PC-3 (cell line): ENCODE measurements at regions not wholly inside any gene's neighbourhood (a gene's known extent, or its start where the extent isn't known, plus 50 kb on each side); places are given as distances from the start of the nearest gene placed in this dataset.

ENCODE experiments used
- ATAC-seq: fragments of 200-7000 bp; cut with Tn5 transposase; 2 replicates; pipeline ENCODE4 v1.9.1; 2020; ENCODE audit warnings: mild to moderate bottlenecking, moderate library complexity
- BruUV-seq: library from RNA; stranded (reverse); fragments of 400-500 nt; replicated peaks from 2 replicates; lab custom pipeline; 2021; lab: Mats Ljungman, UMichigan
- CTCF ChIA-PET: fragments of 300-600 bp; sonication (Branson Sonifier 250); formaldehyde crosslinking; loops from one replicate; lab custom pipeline; 2022; ENCODE audit warnings: antibody characterized with exemption; lab: Charles Lee
- POLR2A ChIA-PET: fragments of 300-600 bp; sonication (Branson Sonifier 250); formaldehyde crosslinking; loops from one replicate; lab custom pipeline; 2022; ENCODE audit warnings: antibody characterized with exemption; ENCODE audit not compliant: unreplicated experiment; lab: Charles Lee
- DNase-seq: peaks from one replicate; pipeline ENCODE4 v3.0.0-alpha.2; 2015
- H2AFZ ChIP-seq: fragments of 300-600 bp; sonication (generic); 2 replicates; pipeline ENCODE4 v1.6.0; 2016; ENCODE audit warnings: antibody characterized with exemption, low read length
- H3F3A ChIP-seq: fragments of 300-600 bp; sonication (generic); one replicate; pipeline ENCODE4 v1.6.0; 2017; ENCODE audit warnings: antibody characterized with exemption, low read length, control low read depth, mild to moderate bottlenecking; ENCODE audit not compliant: unreplicated experiment
- H3K27ac ChIP-seq: fragments of 300-600 bp; sonication (generic); 2 replicates; pipeline ENCODE4 v1.5.1; 2016; ENCODE audit warnings: mild to moderate bottlenecking, low read length
- H3K27me3 ChIP-seq: fragments of 300-600 bp; sonication (generic); 2 replicates; pipeline ENCODE4 v1.6.1; 2016; ENCODE audit warnings: low read length, mixed read lengths
- H3K36me3 ChIP-seq: fragments of 300-600 bp; sonication (generic); 2 replicates; pipeline ENCODE4 v1.6.1; 2016; ENCODE audit warnings: low read depth, mixed run types, low read length, mixed read lengths
- H3K4me1 ChIP-seq: fragments of 300-600 bp; sonication (generic); 2 replicates; pipeline ENCODE4 v1.5.1; 2016; ENCODE audit warnings: low read length; ENCODE audit not compliant: insufficient read depth
- H3K4me2 ChIP-seq: fragments of 300-600 bp; sonication (generic); 2 replicates; pipeline ENCODE4 v1.6.0; 2016; ENCODE audit warnings: low read length
- H3K4me3 ChIP-seq: fragments of 300-600 bp; sonication (generic); 2 replicates; pipeline ENCODE4 v1.5.1; 2016; ENCODE audit warnings: mild to moderate bottlenecking, low read length, mixed read lengths
- H3K79me2 ChIP-seq: fragments of 300-600 bp; sonication (generic); 2 replicates; pipeline ENCODE4 v1.6.1; 2017; ENCODE audit warnings: low read length, mixed read lengths
- H3K9ac ChIP-seq: fragments of 300-600 bp; sonication (generic); 2 replicates; pipeline ENCODE4 v1.6.0; 2016; ENCODE audit warnings: mild to moderate bottlenecking, low read length
- H3K9me2 ChIP-seq: fragments of 300-600 bp; sonication (generic); replicated peaks from 2 replicates; pipeline ENCODE4 v1.6.1; 2016; ENCODE audit warnings: mixed run types, low read length, mixed read lengths
- H3K9me3 ChIP-seq: fragments of 300-600 bp; sonication (generic); 2 replicates; pipeline ENCODE4 v1.6.1; 2016; ENCODE audit warnings: low read length, mixed read lengths
- H4K20me1 ChIP-seq: fragments of 300-600 bp; sonication (generic); 2 replicates; pipeline ENCODE4 v1.6.1; 2016; ENCODE audit warnings: low read length, mixed read lengths
- EZH2 ChIP-seq: fragments of 300-600 bp; sonication (generic); IDR thresholded peaks from one replicate; pipeline ENCODE4 v1.6.1; 2017; ENCODE audit warnings: antibody characterized with exemption, mild to moderate bottlenecking, low read length; ENCODE audit not compliant: unreplicated experiment
- EZH2phosphoT487 ChIP-seq: fragments of 300-600 bp; sonication (generic); IDR thresholded peaks from 2 replicates; pipeline ENCODE4 v1.6.1; 2018; ENCODE audit warnings: mild to moderate bottlenecking, antibody characterized with exemption, low read length, borderline replicate concordance
- intact Hi-C: fragments of 100-400 bp; cut with micrococcal nuclease; formaldehyde crosslinking; loops from 2 replicates; pipeline ENCODE4 v1.9.0; 2023
- TF ChIP-seq, protein P1 (sequence below): fragments of 300-600 bp; sonication (generic); conservative IDR thresholded peaks from 2 replicates; pipeline ENCODE4 v1.5.1; 2017; ENCODE audit warnings: antibody characterized with exemption, low read depth, mild to moderate bottlenecking, low read length

DNA sequence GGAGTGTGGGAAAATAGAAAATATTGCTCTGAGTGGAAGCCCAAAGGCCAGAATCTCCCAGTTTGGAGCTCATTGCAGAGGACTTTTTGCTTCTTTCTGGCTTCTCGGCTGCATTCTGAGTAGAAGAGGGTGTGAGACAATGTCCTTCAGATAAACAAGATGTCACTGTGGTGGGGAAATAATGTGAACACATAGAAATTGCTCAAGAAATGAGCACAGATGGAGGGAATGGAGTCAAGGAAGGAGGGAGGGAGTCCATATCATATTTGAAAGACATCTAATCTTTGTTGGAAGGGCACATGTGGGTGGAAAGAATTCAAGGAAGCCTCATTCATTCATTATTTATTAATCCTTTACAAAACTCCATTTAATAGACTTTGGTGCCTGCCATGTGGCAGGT, 145.3 kb downstream of the FAM43A start:
- Histone ChIP-seq H3K9ac (no peak overlapping the region), H3F3A (no peaks in the 10 kb centered on the region), H4K20me1 (no peaks in the 10 kb centered on the region), H3K27me3 (no peaks in the 10 kb centered on the region), H3K4me1 (peaks cover 16% of the 10 kb centered on the region), H3K9me2 (no peaks in the 10 kb centered on the region), H3K4me3 (no peak overlapping the region), H3K79me2 (no peaks in the 10 kb centered on the region), H3K27ac (no peak overlapping the region), H2AFZ (no peak overlapping the region), H3K36me3 (no peaks in the 10 kb centered on the region), H3K9me3 (no peaks in the 10 kb centered on the region), H3K4me2 (no peak overlapping the region)
- POLR2A ChIA-PET = no interaction called here
- TF ChIP-seq, protein P1, sequence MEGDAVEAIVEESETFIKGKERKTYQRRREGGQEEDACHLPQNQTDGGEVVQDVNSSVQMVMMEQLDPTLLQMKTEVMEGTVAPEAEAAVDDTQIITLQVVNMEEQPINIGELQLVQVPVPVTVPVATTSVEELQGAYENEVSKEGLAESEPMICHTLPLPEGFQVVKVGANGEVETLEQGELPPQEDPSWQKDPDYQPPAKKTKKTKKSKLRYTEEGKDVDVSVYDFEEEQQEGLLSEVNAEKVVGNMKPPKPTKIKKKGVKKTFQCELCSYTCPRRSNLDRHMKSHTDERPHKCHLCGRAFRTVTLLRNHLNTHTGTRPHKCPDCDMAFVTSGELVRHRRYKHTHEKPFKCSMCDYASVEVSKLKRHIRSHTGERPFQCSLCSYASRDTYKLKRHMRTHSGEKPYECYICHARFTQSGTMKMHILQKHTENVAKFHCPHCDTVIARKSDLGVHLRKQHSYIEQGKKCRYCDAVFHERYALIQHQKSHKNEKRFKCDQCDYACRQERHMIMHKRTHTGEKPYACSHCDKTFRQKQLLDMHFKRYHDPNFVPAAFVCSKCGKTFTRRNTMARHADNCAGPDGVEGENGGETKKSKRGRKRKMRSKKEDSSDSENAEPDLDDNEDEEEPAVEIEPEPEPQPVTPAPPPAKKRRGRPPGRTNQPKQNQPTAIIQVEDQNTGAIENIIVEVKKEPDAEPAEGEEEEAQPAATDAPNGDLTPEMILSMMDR = no peak
- TF ChIP-seq EZH2 (no peak), EZH2phosphoT487 (no peak)
- ATAC-seq (no peak), DNase-seq (no peak)
- no TSS peak for BruUV-seq
- intact Hi-C loops = no loop called here
- CTCF ChIA-PET = no interaction called here

DNA sequence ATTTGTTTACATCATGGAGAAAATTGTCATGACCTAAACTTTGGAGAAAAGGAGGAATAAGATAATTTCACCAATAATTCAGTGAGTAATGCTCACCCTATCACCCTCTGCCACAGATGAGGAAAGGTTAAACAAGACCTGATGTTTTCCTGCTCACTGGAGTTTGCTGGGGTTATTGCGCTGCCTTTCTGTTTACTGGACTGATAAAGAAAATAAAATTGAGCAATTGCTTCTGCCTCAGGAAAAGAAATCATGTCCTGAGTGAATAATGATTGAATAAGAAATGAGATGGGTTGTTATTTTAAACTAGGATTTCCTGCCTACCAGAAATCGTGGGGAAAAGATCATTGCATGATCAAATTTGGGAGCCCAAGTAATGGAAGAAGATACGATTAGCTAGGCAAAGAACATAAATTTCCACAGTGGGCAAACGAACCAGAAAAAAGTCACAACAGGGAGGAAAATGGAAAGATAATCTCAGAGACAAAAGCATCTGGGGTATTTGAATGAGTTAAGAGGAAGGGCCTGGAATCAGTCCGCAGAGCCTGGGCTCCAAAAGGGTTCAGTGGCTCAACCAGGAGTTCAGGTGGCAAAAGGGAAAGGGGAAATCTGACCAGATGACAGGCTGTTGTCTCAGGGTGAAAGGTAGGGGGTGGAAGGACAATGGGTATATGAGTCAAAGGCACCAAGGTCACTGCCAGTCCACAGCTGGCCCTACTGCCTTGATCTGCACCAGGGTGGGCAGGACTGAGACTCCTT, 146.8 kb downstream of the FAM43A start:
- Histone ChIP-seq H3K79me2 (no peaks in the 10 kb centered on the region), H3K36me3 (no peaks in the 10 kb centered on the region), H3K9ac (peak overlapping the region; percentile 46; the same call in 1 of the 2 replicates), H3K9me2 (no peaks in the 10 kb centered on the region), H3K4me1 (peaks cover 16% of the 10 kb centered on the region), H3F3A (no peaks in the 10 kb centered on the region), H2AFZ (no peak overlapping the region), H3K27me3 (no peaks in the 10 kb centered on the region), H3K9me3 (no peaks in the 10 kb centered on the region), H3K4me2 (no peak overlapping the region), H3K4me3 (no peak overlapping the region), H3K27ac (peak overlapping the region; percentile 60), H4K20me1 (no peaks in the 10 kb centered on the region)
- ATAC-seq (0 out of 2 replicates have a peak, but pooled peaks have one; percentile 13), DNase-seq (peak; percentile 24)
- intact Hi-C loops = no loop called here
- ChIA-PET CTCF (no interaction called here), POLR2A (no interaction called here)
- TF ChIP-seq, protein P1 = no peak
- no peak for TF ChIP-seq EZH2phosphoT487
- no peak for TF ChIP-seq EZH2
- no TSS peak for BruUV-seq
